GM12892 (cell line): ENCODE measurements at regions not wholly inside any gene's neighbourhood (a gene's known extent, or its start where the extent isn't known, plus 50 kb on each side); places are given as distances from the start of the nearest gene placed in this dataset.

ENCODE experiments used
- DNase-seq: peaks from one replicate; pipeline ENCODE4 v3.0.0; 2011; ENCODE audit not compliant: insufficient read length
- FAIRE-seq: peaks from 2 replicates; lab custom pipeline; 2011; peaks lifted over from hg19 to GRCh38; lab: Jason Lieb, UNC
- POLR2A ChIP-seq: IDR thresholded peaks from 2 replicates; pipeline ENCODE4 v1.6.1; 2011; ENCODE audit warnings: low read depth, low read length, control low read depth
- POLR2AphosphoS5 ChIP-seq: IDR thresholded peaks from 2 replicates; pipeline ENCODE4 v1.6.1; 2011; ENCODE audit warnings: low read depth, low read length, control low read depth
- TAF1 ChIP-seq: IDR thresholded peaks from 2 replicates; pipeline ENCODE4 v1.6.1; 2011; ENCODE audit warnings: low read depth, mild to moderate bottlenecking, control low read depth, low read length, borderline replicate concordance

- FAIRE-seq (no peak), DNase-seq (no peak)
- TF ChIP-seq POLR2AphosphoS5: no peak
- no peak for TF ChIP-seq POLR2A
Observed at GRCh38 chr16:80489173-80489572, 51.6 kb upstream of the DYNLRB2 start.

- no peak for DNase-seq
- FAIRE-seq: no peak
- no peak for TF ChIP-seq TAF1
Observed at GRCh38 chr16:80488167-80488566, 52.6 kb upstream of the DYNLRB2 start.

- no peak for TF ChIP-seq POLR2A
- no peak for TF ChIP-seq POLR2AphosphoS5
- TF ChIP-seq TAF1: no peak
- DNase-seq: no peak
- no peak for FAIRE-seq
Observed at GRCh38 chr16:80480664-80481063, 60.1 kb upstream of the DYNLRB2 start.

- DNase-seq (no peak), FAIRE-seq (no peak)
- TF ChIP-seq POLR2A (no peak), TAF1 (no peak), POLR2AphosphoS5 (no peak)
Observed at GRCh38 chr16:80477838-80478237, 63.0 kb upstream of the DYNLRB2 start.

GRCh38 chr16:80468029-80468428 is 72.8 kb upstream of the DYNLRB2 start:
- TF ChIP-seq POLR2AphosphoS5: no peak
- FAIRE-seq (no peak), DNase-seq (no peak)

- TF ChIP-seq POLR2AphosphoS5 (no peak), TAF1 (no peak), POLR2A (no peak)
- peak; percentile 89 for FAIRE-seq
- DNase-seq: peak; percentile 46
Observed at GRCh38 chr16:80466024-80466987, 74.5 kb upstream of the DYNLRB2 start.

GRCh38 chr16:80463751-80464495 is 76.9 kb upstream of the DYNLRB2 start:
- DNase-seq (no peak), FAIRE-seq (no peak)
- no peak for TF ChIP-seq POLR2AphosphoS5
- no peak for TF ChIP-seq TAF1

- DNase-seq (no peak), FAIRE-seq (no peak)
- TF ChIP-seq TAF1: no peak
- TF ChIP-seq POLR2AphosphoS5: no peak
- no peak for TF ChIP-seq POLR2A
Observed at GRCh38 chr16:80463326-80463725, 77.5 kb upstream of the DYNLRB2 start.

- TF ChIP-seq POLR2A (no peak), POLR2AphosphoS5 (no peak), TAF1 (no peak)
- FAIRE-seq (no peak), DNase-seq (no peak)
Observed at GRCh38 chr16:80462917-80463316, 77.9 kb upstream of the DYNLRB2 start.

- no peak for TF ChIP-seq POLR2AphosphoS5
- no peak for TF ChIP-seq POLR2A
- FAIRE-seq (no peak), DNase-seq (no peak)
Observed at GRCh38 chr16:80460988-80461387, 79.8 kb upstream of the DYNLRB2 start.

GRCh38 chr16:80459966-80460365 is 80.8 kb upstream of the DYNLRB2 start:
- TF ChIP-seq POLR2AphosphoS5 (no peak), TAF1 (no peak)
- DNase-seq (no peak), FAIRE-seq (no peak)

- no peak for TF ChIP-seq TAF1
- TF ChIP-seq POLR2AphosphoS5: no peak
- TF ChIP-seq POLR2A: no peak
- FAIRE-seq: no peak
- DNase-seq: no peak
Observed at GRCh38 chr16:80459331-80459777, 81.4 kb upstream of the DYNLRB2 start.
